ENCODE measurements at regions not wholly inside any gene's neighbourhood (a gene's known extent, or its start where the extent isn't known, plus 50 kb on each side); places are given as distances from the start of the nearest gene placed in this dataset.

- TF ChIP-seq CTCF (IDR thresholded peaks at IDR 0.05) (no peak), POLR2A (IDR thresholded peaks at IDR 0.05) (no peak), EP300 (IDR thresholded peaks at IDR 0.05) (no peak), POLR2AphosphoS5 (IDR thresholded peaks at IDR 0.05) (no peak)
Measured at GRCh38 chr5:125439243-125439642, 692.8 kb upstream of the ZNF608 start.

Data from sigmoid colon (tissue), 4 donors.